Small intestine (tissue), 7 donors: ENCODE measurements at regions not wholly inside any gene's neighbourhood (a gene's known extent, or its start where the extent isn't known, plus 50 kb on each side); places are given as distances from the start of the nearest gene placed in this dataset.
A peak's percentile ranks its signal among the peaks of the same experiment; 100 is the strongest.

ENCODE experiments used
- DNase-seq, 2 donors: peaks; one replicate each; pipeline versions ENCODE4 v3.0.0 to v3.0.0-alpha.2; 2013
- FAIRE-seq: peaks from 2 replicates; lab custom pipeline; 2012; peaks lifted over from hg19 to GRCh38; lab: Jason Lieb, UNC
- H3K27ac ChIP-seq, 3 donors: one replicate each; pipeline ENCODE4 v1.5.1; 2013; ENCODE audit warnings: low read length in 2 of 3, mild to moderate bottlenecking in 2 of 3, control low read depth in 1 of 3, inconsistent platforms in 1 of 3, low read depth in 1 of 3, moderate library complexity in 1 of 3
- H3K27me3 ChIP-seq, 3 donors: one replicate each; pipeline ENCODE4 v1.6.1; 2013; ENCODE audit warnings: low read length in 3 of 3, inconsistent platforms in 1 of 3; ENCODE audit not compliant: control insufficient read depth in 3 of 3, insufficient read depth in 3 of 3
- H3K36me3 ChIP-seq, 3 donors: one replicate each; pipeline ENCODE4 v1.6.1; 2013; ENCODE audit warnings: low read length in 3 of 3, inconsistent platforms in 1 of 3, low read depth in 1 of 3, mild to moderate bottlenecking in 1 of 3, moderate library complexity in 1 of 3; ENCODE audit not compliant: control insufficient read depth in 3 of 3, insufficient read depth in 2 of 3
- H3K4me1 ChIP-seq, 3 donors: one replicate each; pipeline ENCODE4 v1.6.1; 2013; ENCODE audit warnings: low read length in 2 of 3, inconsistent platforms in 1 of 3, low read depth in 1 of 3, mild to moderate bottlenecking in 1 of 3, moderate library complexity in 1 of 3; ENCODE audit not compliant: control insufficient read depth in 3 of 3, insufficient read depth in 2 of 3
- H3K4me3 ChIP-seq, 3 donors: one replicate each; pipeline ENCODE4 v1.5.1; 2013; ENCODE audit warnings: low read length in 3 of 3, control low read depth in 1 of 3, inconsistent platforms in 1 of 3, low read depth in 1 of 3, mild to moderate bottlenecking in 1 of 3, moderate library complexity in 1 of 3
- H3K9me3 ChIP-seq, 2 donors: one replicate each; pipeline ENCODE4 v1.6.1; 2013; ENCODE audit warnings: low read depth in 1 of 2, low read length in 1 of 2; ENCODE audit not compliant: control insufficient read depth in 2 of 2, insufficient read depth in 1 of 2
- WGBS, 3 donors: extraction: QIAGEN DNeasy Blood & Tissue Kit; methylation state at CpG; one replicate each; pipeline ENCODE4 v1.1.7; 2013; 5-methylcytosine and 5-hydroxymethylcytosine counted together
- donor health status: healthy with polysubstance abuse.
- donor health status: control.
- donor health status: control.
- donor health status: Bipolar disorder and iron deficiency.
- donor health status: healthy.

DNA sequence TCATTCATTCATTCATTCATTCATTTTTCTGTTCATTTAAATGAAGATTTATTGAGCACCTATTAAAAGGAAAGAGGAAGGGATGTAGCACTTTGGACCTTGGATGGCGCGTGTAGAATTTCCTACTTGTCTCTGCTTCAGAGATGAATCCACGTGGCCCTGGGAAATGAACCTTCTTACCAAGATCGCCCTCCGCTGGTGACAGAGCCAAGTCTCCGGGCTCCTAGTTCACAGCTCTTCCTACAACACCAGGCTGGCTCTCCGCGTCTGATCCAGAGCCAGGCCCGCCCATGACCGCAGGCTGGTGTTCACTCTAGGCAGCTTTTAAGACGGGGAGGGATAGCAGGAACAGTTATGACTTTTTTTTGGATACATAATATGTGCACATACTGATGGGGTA is 70.9 kb upstream of the PIWIL1 start:
- DNase-seq, result no peak
- 52 to 70% (median 61%) methylated on average over 11 of the region's 11 CpGs for WGBS, 3 donors
- H3K4me1 ChIP-seq, result no peaks in the 10 kb centered on the region
- no peak for FAIRE-seq
- H3K27ac ChIP-seq, result no peak overlapping the region
- no peak overlapping the region for H3K4me3 ChIP-seq
- no peaks in the 10 kb centered on the region for H3K9me3 ChIP-seq
- no peaks in the 10 kb centered on the region for H3K36me3 ChIP-seq
- peaks cover 0 to 2% (median 0%) of the 10 kb centered on the region in 3 donors for H3K27me3 ChIP-seq

DNA sequence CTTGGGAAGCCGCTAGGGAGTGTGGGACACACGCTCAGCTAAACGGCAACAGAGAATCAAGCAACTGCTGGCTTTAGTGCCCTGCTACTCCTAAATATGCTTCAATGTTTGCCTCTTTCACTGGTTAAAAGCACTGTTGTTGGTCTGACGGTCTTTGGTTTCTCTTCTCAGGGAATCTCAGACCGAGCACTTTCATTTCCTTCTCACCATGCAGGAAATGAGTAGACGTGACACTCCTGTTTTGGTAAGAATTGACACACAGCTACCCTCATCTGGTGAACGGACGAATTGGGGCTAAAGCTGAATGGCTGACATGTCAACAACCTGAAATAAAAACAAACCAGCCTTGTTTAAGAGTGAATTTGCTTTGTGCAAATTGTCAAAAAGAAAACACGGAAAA is 57.5 kb upstream of the PIWIL1 start:
- DNase-seq, result no peak
- H3K27ac ChIP-seq, result no peak overlapping the region
- no peaks in the 10 kb centered on the region for H3K36me3 ChIP-seq
- WGBS, 3 donors, result 39 to 61% (median 47%) methylated on average over 9 of the region's 9 CpGs
- no peak for FAIRE-seq
- H3K4me3 ChIP-seq, result no peak overlapping the region
- peaks cover 0 to 11% of the 10 kb centered on the region in 2 donors for H3K9me3 ChIP-seq
- H3K27me3 ChIP-seq, result no peaks in the 10 kb centered on the region
- no peaks in the 10 kb centered on the region for H3K4me1 ChIP-seq

GRCh38 chr12:130280742-130281141 is 56.9 kb upstream of the PIWIL1 start:
- WGBS, 3 donors, result 79 to 81% (median 81%) methylated on average over 11 of the region's 11 CpGs
- no peak for DNase-seq

DNA sequence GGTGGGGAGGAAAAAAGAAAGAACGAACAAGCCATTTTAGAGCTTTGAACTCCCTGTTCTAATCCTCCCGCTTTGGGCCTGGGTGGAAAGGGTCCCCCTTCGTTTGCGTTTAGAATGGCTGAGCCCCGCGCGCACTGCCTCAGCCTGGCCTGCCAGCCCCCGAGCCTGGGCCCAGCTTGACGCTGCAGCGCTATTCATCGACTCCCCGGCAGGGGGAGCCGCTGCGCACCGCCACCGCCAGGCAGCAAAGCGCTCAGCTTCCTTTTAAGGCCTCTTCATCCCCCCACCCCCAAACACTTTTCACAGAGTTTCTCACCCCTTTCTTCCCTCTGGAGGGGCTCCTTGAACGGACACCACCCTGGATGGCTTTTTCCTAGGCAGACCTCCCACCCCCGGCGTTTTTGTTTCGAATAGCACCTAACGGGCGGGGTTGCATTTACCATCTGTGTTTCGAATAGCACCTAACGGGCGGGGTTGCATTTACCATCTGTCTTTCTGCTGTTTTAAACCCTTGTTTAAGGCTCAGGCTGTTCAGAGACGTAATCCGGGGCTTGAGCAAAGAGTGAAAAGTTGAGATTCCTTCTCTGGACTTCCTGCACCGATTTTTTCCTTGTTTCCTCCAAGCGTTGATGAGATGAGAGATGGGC is 56.4 kb upstream of the PIWIL1 start:
- Histone ChIP-seq H3K4me1 (no peaks in the 10 kb centered on the region), H3K27ac (no peak overlapping the region), H3K27me3 (no peaks in the 10 kb centered on the region), H3K4me3 (no peak overlapping the region), H3K36me3 (no peaks in the 10 kb centered on the region), H3K9me3 (peaks cover 0 to 11% of the 10 kb centered on the region in 2 donors)
- FAIRE-seq, result no peak
- DNase-seq, result peak in 1 of 2 donors; percentile 7
- WGBS, 3 donors, result 50 to 58% (median 54%) methylated on average over 26 to 30 of the region's 30 CpGs

More at GRCh38 chr12:130280742-130281141, 56.9 kb upstream of the PIWIL1 start:
- Histone ChIP-seq H3K4me1 (no peaks in the 10 kb centered on the region), H3K27me3 (no peaks in the 10 kb centered on the region), H3K4me3 (no peak overlapping the region), H3K36me3 (no peaks in the 10 kb centered on the region), H3K9me3 (peaks cover 0 to 11% of the 10 kb centered on the region in 2 donors), H3K27ac (no peak overlapping the region)
- no peak for FAIRE-seq

DNA sequence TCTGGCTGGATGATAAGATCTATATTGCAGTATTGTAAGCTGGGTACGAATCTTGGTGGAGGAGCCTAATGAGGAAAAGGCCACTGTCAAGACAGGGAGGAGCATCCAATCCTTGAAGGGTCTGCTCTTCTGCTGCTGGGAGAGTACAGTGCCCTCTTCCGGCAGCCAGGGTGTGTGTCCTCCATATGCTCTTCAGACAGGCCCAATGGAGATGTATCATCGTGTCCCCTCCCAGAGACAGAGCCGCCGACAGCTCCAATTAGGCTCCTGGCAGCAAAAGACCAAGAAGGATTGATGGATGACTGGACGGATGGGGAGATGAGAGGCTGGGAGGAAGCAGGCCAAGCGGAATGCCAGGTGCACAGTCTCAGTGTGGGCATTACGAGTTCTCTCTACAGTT is 51.6 kb upstream of the PIWIL1 start:
- no peak overlapping the region for H3K4me3 ChIP-seq
- no peak overlapping the region for H3K27ac ChIP-seq
- peaks cover 0 to 3% (median 0%) of the 10 kb centered on the region in 3 donors for H3K27me3 ChIP-seq
- FAIRE-seq (no peak), DNase-seq (no peak)
- no peaks in the 10 kb centered on the region for H3K4me1 ChIP-seq
- H3K36me3 ChIP-seq, result no peaks in the 10 kb centered on the region
- 56 to 71% (median 65%) methylated on average over 8 of the region's 8 CpGs for WGBS, 3 donors
- H3K9me3 ChIP-seq, result peaks cover 0 to 17% of the 10 kb centered on the region in 2 donors

DNA sequence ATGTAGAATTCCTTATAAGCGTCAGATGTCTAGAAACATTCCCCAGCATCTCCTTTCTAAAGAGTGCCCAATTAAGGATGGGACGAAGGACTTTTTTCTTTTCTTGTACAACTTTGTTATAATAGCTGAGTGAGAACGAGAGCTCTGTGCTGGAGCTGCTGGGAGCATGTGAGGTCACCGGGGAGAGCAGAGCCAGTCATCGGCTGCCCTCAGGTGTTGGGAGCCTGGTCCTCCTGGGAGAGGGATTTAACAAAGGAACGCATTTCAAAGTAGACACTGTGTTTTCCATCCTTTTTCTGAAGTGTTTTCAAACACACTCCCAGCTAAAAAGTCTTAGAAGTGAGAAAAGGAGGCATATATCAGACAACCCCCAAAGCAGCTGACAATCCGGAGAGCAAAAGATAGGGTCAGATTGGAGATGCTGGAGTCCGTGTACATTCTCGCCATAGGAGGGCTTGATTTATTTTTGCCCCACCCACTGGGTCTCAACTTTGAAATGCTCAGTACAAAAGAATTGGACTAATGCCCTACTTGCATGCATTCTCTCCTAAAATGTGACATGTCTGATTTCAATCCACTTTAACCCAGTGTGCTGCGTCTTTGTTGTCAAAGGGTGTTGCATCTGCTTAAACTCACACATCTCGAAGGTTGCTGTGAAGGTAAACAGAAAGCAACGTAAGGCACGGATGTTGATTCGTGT is 50.8 kb upstream of the PIWIL1 start:
- FAIRE-seq (no peak), DNase-seq (no peak)
- Histone ChIP-seq H3K9me3 (peaks cover 0 to 14% of the 10 kb centered on the region in 2 donors), H3K27ac (no peak overlapping the region), H3K4me1 (no peaks in the 10 kb centered on the region), H3K27me3 (peaks cover 0 to 3% (median 0%) of the 10 kb centered on the region in 3 donors), H3K36me3 (no peaks in the 10 kb centered on the region), H3K4me3 (no peak overlapping the region)
- WGBS, 3 donors, result 57 to 68% (median 68%) methylated on average over 14 of the region's 14 CpGs
